ENCODE measurements at regions not wholly inside any gene's neighbourhood (a gene's known extent, or its start where the extent isn't known, plus 50 kb on each side); places are given as distances from the start of the nearest gene placed in this dataset.

DNA sequence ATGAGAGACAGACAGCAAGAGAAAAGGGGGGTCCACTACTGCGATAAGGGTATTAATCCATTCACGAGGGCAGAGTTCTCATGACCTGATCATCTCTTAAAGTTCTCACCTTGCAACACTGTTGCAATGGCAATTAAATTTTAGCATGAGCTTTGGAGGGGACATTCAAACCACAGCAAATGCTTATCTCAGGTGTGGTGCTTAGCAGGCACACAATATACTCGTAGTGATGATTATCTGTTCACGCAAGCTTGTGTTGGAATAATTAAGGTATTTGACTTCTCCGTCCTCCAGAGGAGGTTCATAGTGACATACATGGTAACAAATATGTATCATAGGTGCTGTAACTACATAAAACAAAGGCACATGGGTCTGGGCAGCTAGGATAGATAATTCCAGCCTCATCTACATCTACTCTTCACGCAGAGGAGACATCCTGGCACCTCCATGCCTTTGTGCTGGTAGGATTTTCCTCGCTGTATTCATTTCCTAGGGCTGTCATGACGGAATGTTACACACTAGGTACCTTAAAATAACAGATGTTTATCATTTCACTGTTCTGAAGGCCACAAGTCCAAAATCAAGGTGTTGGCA, 221.2 kb downstream of the RBM19 start:
- H3K4me3 ChIP-seq, result no peak overlapping the region
- no peaks in the 10 kb centered on the region for H3K27me3 ChIP-seq
- WGBS, 2 donors, result 56 to 66% methylated on average over 8 of the region's 8 CpGs
- H3K4me1 ChIP-seq, result peaks cover 6% of the 10 kb centered on the region
- H3K36me3 ChIP-seq (ENCODE audit: low read depth, missing control alignments), result no peaks in the 10 kb centered on the region
- TF ChIP-seq, protein P1, sequence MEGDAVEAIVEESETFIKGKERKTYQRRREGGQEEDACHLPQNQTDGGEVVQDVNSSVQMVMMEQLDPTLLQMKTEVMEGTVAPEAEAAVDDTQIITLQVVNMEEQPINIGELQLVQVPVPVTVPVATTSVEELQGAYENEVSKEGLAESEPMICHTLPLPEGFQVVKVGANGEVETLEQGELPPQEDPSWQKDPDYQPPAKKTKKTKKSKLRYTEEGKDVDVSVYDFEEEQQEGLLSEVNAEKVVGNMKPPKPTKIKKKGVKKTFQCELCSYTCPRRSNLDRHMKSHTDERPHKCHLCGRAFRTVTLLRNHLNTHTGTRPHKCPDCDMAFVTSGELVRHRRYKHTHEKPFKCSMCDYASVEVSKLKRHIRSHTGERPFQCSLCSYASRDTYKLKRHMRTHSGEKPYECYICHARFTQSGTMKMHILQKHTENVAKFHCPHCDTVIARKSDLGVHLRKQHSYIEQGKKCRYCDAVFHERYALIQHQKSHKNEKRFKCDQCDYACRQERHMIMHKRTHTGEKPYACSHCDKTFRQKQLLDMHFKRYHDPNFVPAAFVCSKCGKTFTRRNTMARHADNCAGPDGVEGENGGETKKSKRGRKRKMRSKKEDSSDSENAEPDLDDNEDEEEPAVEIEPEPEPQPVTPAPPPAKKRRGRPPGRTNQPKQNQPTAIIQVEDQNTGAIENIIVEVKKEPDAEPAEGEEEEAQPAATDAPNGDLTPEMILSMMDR (IDR thresholded peaks at IDR 0.05), result no peak
- no peak for TF ChIP-seq POLR2A (IDR thresholded peaks at IDR 0.05)
- no peak overlapping the region for H3K27ac ChIP-seq
- intact Hi-C loops (cut with DNase I; ENCODE audit: low total_unique reads), result no loop called here
- H3K9me3 ChIP-seq, result no peaks in the 10 kb centered on the region
- no peak for DNase-seq

DNA sequence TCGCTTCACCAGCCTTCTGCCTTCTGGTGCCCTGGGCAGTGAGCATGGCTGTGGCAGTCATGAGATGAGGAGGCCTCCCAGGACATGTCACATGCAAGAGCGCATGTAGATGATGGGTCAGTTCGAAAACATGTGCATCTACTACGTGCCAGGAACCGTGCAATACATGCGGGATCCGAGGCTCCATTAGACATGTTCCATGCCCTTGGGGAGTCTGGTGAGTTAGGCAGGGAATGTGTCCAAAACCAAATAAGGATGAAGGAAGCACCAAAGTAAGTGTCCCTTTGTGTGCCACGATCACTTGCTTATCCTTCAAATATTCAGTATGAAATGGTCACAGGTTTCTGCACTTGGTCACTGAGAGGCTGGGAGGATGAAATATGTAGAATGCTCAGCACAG, 223.3 kb downstream of the RBM19 start:
- no peaks in the 10 kb centered on the region for H3K36me3 ChIP-seq (ENCODE audit: low read depth, missing control alignments)
- H3K9me3 ChIP-seq, result no peaks in the 10 kb centered on the region
- peaks cover 6% of the 10 kb centered on the region for H3K4me1 ChIP-seq
- intact Hi-C loops (cut with DNase I; ENCODE audit: low total_unique reads), result no loop called here
- TF ChIP-seq POLR2A (IDR thresholded peaks at IDR 0.05), result no peak
- TF ChIP-seq, protein P1 (IDR thresholded peaks at IDR 0.05), result no peak
- no peak for DNase-seq
- WGBS, 2 donors, result 91% methylated on average over 8 of the region's 8 CpGs
- H3K4me3 ChIP-seq, result no peak overlapping the region
- H3K27me3 ChIP-seq, result no peaks in the 10 kb centered on the region
- no peak overlapping the region for H3K27ac ChIP-seq

DNA sequence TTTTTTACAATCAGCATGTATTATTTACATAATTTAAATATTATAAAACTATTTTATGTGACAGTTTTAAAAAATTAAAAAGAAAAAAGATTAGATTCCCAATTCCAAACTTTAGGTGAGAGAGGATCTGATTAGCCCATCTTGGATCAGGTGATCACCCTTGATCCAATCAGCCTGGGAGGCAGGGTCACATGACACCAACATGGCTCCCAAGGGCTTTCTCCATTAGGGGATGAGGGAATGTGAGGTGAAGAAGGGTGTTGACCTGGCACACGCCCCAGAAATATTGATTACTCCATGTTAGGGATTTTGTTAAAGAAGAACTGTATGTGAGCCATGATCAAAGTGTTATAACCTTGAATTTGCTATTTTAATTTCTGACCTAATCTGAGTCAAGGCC, 225.4 kb downstream of the RBM19 start:
- intact Hi-C loops (cut with DNase I; ENCODE audit: low total_unique reads), result no loop called here
- H3K27me3 ChIP-seq, result no peaks in the 10 kb centered on the region

DNA sequence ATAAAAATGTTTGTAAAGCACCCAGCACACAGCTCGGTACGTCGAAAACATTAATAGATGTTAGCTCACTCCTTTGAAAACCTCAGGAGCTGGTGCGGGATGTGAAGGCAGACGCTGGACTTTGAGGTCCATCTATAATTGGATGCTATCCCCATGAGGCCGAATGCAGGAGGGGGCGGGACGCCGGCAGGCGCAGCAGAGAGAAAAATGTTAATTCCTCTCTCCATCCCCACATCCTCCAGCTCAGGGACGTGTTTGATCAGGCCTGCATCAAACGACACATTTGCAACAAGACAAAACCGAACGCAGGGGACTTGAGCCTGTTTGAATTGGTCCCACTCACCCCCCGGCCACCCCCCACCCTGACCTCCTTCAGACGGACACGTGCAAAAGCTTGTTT, 231.0 kb downstream of the RBM19 start:
- H3K4me1 ChIP-seq, result no peaks in the 10 kb centered on the region
- no peaks in the 10 kb centered on the region for H3K36me3 ChIP-seq (ENCODE audit: low read depth, missing control alignments)
- no peak for DNase-seq
- H3K4me3 ChIP-seq, result no peak overlapping the region
- intact Hi-C loops (cut with DNase I; ENCODE audit: low total_unique reads), result no loop called here
- no peaks in the 10 kb centered on the region for H3K9me3 ChIP-seq
- no peak overlapping the region for H3K27ac ChIP-seq
- no peaks in the 10 kb centered on the region for H3K27me3 ChIP-seq
- 26 to 33% methylated on average over 14 to 17 of the region's 17 CpGs for WGBS, 2 donors
- no peak for TF ChIP-seq POLR2A (IDR thresholded peaks at IDR 0.05)
- TF ChIP-seq, protein P1 (IDR thresholded peaks at IDR 0.05), result no peak

More for the DNA sequence above, 225.4 kb downstream of the RBM19 start:
- TF ChIP-seq, protein P1 (IDR thresholded peaks at IDR 0.05), result no peak
- TF ChIP-seq POLR2A (IDR thresholded peaks at IDR 0.05), result no peak
- Histone ChIP-seq H3K4me3 (no peak overlapping the region), H3K27ac (no peak overlapping the region), H3K36me3 (ENCODE audit: low read depth, missing control alignments) (no peaks in the 10 kb centered on the region), H3K4me1 (peaks cover 6% of the 10 kb centered on the region), H3K9me3 (no peaks in the 10 kb centered on the region)
- no peak for DNase-seq
- WGBS, 2 donors, result 69 to 73% methylated on average over 1 of the region's 1 CpG

DNA sequence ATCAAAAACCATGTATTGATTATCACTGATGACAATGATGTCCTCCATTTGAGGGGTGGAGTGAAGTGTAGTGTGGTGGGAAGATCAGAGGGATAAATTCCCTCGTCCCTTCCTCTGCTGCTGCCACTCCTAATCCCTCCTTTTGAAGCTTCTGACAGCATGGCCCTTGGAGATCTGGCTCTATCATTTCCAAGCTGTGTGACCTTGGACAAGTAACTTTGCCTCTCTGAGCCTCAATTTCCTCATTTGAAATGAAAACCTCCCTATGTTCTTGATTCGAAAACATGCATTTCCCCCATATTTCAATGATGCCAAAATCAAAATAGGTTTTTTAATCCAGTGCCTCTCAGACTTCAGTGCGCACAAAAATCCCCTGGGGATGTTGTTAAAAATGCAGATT, 231.6 kb downstream of the RBM19 start:
- H3K27ac ChIP-seq, result no peak overlapping the region
- no peaks in the 10 kb centered on the region for H3K4me1 ChIP-seq
- no peaks in the 10 kb centered on the region for H3K36me3 ChIP-seq (ENCODE audit: low read depth, missing control alignments)
- no peak overlapping the region for H3K4me3 ChIP-seq
- no peaks in the 10 kb centered on the region for H3K27me3 ChIP-seq
- TF ChIP-seq, protein P1 (IDR thresholded peaks at IDR 0.05), result no peak
- TF ChIP-seq POLR2A (IDR thresholded peaks at IDR 0.05), result no peak
- no peak for DNase-seq
- H3K9me3 ChIP-seq, result no peaks in the 10 kb centered on the region
- intact Hi-C loops (cut with DNase I; ENCODE audit: low total_unique reads), result no loop called here
- WGBS, 2 donors, result 75 to 86% methylated on average over 3 of the region's 3 CpGs

All from testis (tissue), 2 donors.